Activated CD4-positive, alpha-beta T cell treated with anti-CD3 and anti-CD28 coated beads, Interleukin-2, Interleukin-6, amounts not matched to agents 100 ng/mL and 50 ng/mL, durations not matched to agents 16 hours and 8 hours (primary cell): ENCODE measurements at regions not wholly inside any gene's neighbourhood (a gene's known extent, or its start where the extent isn't known, plus 50 kb on each side); places are given as distances from the start of the nearest gene placed in this dataset.
"Not testable (repeated sequence)": the region's sequence is repeated elsewhere in the genome, so short reads cannot be mapped to it uniquely, and the experiment has no call there.

Experiments
- DNase-seq: peaks from one replicate; pipeline ENCODE4 v3.0.0-alpha.2; 2020

DNA sequence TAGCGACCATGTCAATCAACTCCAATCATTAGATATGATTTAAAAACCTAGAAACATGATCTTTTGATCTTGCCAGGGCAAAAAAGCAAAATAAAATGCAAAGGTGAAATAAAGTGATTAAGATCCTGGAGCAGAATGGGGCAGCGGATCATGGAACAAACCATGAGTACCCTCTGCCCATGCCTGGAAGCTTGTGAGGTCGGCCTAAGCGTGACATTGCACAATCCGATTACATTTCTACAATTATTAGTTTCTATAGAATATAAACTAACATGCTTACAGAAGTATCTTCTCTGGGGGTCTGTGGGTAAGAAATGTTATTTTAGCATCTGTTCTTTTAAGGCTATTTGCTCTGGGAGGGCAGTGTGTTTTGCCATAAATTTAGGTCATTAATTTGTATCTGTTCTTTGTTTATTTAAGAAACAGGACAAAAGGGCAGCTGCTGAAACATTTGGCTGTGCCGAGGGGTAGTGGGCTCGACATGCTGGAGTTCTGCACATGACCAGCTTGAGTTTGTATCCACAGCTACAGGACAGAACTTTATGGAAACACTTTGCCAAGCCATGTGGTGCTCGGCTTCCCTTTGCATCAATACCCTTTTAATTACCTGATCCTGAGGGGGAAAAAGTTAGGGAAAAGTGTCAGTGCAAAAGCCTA is 55.9 kb downstream of the ZBTB18 start:
- DNase-seq: no peak

DNA sequence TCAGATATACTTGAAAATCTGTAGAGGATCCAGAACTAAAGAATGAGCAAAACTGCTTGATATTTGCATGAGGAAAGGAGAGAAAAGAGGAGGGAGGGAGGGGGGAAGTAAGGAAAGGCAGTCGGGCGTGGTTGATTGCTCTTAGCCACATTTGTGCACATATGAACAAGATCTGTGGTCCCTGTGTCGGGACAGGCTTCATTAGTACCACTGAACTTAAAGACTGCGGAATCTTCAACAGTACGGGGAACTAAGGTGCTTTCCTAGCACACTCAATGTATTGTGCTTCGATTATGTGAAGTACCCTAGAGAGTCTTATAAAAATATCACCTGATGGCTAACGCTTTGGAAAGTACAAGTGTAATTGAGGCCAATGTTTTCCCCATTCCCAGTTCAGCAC is 59.9 kb downstream of the ZBTB18 start:
- no peak for DNase-seq

DNA sequence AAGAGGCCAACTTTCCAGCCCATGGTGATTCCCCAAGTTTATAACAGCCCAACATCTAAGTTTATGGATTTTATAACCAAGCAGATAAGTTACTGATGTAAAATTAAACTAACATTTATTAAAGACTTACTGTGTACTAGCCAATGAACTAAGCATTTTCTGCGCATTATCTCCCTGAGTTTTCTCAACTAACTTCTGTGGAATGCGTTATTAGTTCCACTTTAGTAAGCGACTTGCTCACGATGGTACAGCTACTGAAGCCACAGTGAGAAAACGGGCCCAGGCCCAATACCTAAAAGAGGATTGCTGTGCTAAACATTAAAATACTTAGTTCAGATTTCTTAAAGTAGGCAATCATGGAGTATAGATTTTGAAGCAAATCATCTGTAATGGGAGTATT is 61.0 kb downstream of the ZBTB18 start:
- DNase-seq: no peak

DNA sequence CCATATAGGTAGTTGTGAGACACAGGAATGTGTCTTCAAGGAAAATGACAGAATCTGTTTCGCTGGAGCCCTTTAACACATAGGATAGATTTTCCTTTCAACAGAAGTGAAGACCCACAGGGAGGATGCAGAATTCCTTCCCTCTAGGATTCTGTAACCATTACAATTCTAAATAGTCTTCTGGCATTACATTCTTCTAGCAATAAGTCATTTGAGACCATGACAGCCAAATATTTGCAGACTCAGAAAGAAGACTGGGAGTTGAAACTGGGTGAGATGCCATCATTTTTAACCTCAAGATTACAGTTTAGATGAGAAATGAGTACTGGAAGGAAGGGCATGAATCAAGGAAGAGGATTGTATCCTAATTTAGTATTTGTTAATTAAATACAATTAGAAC is 61.6 kb downstream of the ZBTB18 start:
- no peak for DNase-seq

DNA sequence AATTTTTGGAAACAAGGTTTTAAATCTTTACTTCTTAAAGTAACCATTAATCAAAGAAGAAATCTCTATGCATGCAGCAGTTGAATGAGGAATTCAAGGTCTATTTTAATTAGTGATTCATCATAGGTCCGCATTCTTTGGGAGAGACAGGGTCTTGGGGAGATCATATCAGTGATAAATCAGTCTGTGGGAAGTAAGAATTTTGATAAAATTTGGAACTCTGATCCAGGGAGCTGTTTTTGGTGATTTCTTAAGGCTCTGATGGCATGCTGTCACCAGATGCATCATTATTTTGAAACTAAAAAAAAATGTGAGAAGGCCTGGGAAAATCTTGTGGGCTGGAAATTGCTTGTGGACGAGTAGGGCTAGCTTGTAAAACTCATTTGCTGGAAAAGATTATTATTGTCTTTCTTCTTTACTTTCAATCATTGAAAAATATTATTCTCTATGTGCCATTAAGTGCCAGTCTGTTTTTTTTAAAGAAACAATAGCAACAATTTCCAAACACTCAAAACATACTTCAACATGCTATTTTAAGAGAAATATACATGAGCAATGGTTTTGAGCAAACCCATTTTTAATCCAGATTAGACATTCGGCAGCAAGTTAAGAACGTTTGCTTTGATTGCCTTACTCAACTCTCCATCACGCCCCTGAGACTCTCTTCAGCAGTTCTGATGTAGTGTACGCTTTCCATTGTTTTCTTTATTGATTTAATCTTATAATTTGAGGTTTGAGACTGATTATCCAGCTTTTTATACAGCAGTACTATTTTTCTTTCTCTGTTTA is 62.6 kb downstream of the ZBTB18 start:
- no peak for DNase-seq

DNA sequence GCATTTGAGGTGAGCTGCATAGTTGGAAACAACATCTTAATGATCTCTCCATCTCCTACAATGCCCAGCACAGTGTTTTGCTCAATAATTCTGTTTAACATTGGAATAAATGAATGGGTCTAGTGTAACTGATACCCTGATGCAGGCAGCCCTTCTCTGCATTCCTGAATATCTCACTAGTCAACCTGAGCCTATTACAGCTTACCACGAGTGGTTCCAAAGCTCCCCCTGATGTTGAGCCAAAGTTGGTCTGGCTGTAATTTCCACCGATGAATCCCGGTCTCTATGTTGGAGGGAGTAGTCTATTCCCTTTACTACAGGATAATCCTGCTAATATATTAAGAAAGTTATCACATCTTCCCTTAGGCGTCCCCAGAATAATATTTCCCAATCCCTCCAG is 63.8 kb downstream of the ZBTB18 start:
- DNase-seq: no peak

DNA sequence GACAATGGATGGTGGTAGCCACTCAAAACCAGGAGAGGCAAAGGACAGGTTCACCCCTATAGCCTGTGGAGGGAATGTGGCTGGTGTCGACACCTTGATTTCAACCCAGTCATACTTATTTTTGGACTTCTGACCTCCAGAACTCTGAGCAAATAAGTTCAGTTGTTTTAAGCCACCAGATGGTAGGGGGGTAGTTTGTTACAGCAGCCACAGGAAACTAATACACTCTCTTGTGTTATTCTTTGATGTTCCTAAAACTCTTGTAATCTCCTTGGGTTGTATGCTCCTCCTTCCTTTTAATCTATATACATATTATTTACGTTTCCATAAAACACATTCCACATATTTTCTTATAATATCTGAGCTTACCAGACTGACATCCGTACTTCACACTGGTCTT is 65.9 kb downstream of the ZBTB18 start:
- no peak for DNase-seq

DNA sequence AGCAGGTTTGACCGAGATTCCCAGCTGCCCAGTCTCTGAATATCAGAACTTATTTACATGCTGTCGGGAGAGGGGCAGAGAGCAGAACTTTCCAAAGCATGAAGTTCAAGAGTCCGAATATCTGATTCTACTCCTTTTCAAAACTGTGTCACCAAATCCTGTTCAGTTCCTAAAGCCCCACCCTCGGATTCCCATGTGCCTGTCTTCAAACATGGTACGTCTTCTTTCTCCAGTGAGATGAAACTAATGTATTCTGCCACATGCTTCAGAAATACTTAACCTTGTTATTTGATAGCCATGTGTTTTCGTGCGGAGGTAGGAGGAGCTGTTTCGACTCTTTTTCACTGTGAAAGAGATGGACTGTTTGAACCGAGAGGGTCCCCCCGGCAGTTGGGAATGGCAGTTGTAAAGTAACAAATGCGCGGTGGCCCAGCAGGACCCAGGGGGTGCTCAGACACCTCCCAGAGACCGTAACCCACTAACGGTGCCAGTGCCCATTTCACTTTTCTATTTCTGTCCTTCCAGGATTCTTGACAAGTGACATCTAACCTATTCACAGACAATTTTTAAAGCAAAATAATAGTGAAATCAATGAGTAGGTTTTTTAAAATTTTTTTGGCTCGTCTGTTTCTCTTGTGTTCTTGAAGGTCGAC is 67.2 kb downstream of the ZBTB18 start:
- DNase-seq: no peak

DNA sequence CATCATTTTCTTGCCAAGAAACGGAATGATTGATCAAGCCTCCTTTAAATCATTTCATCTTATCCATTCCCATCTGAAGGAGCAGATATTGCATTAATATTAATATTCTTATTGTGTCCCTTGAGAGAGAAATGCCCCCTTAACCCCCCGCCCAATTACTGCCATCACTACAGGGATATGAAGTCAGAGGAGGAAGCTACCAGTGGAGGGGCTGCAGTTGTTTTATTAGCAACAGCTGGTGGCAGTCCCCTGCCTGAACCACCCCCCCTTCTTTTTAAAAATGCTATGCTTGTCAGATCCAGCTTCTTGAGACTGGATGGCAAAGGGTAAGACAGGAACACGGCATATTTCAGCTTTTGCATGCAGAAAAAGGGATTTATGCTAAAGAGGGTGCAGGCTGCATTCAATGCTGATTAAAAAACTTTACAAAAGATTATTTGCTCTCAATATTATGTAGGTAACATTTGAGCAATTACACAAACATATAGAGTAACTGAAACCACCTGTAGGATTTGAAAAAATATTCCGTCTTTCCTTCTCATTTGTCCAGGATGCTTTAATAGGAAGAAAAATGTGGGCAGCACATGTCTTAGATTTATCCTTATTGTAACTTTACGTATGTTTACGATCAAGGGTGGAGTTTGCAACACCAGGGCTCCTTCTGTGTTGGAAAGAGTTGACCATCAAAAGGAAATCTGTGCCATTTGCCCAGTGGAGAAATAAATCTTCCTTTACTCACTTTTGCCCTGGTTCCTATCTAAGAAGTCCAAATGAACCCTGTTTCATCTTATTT is 77.7 kb downstream of the ZBTB18 start:
- DNase-seq: no peak

DNA sequence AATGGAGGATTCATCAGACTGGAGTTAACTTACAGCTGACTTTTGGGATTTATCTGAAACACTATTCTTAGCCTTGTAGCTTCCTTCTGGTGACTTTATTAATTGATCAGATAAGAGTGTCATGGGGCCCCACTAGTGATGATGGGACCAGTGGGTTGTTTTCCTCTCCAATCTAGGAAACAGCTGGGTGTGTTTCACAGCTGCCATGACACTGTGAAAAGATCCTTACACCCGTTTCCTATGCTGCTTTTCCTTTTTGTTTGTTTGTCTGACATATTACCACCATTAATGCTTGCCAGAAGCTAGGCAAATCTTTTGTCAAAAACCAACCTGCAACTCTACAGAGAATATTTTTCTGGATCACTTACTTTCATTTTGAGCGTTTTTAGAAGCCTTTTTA is 86.2 kb downstream of the ZBTB18 start:
- no peak for DNase-seq

DNA sequence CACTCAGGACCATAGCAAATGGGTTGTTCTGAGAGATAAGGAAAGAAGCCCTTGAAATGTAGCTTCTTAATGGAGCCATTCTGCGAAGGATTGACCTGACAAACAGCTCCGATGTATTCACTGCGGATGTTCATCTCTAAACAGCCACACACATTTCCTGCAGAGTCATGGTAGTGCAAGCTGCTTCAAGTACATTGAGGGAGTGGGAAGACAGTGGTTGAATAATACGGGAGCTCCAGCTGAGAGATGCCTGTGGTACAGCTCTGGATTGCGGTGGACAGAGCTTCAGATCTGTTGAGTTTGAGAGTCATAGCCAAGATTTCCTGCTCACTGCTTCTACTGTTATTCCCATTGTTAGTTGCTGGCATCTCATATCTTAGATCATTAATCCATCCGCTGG is 86.6 kb downstream of the ZBTB18 start:
- DNase-seq: peak; percentile 1

DNA sequence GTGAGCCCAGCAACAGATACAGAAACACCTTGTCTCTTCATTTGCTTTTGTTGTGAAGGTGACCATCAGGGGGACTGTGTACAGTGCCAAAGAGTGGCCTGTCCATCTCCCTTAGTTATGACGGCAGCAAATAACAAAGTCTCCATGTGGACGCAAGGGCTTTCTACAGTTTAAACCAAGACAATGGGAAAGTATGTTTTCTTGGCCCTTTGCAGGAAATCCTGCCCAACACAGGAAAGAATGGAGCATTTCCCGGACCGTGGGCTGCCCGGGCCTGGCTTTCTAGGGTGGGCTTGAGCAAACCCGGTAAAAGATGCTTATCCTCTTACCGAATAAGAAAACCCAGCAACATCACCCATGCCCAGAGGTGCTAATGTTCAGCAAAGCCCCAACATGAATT is 87.3 kb downstream of the ZBTB18 start:
- no peak for DNase-seq

DNA sequence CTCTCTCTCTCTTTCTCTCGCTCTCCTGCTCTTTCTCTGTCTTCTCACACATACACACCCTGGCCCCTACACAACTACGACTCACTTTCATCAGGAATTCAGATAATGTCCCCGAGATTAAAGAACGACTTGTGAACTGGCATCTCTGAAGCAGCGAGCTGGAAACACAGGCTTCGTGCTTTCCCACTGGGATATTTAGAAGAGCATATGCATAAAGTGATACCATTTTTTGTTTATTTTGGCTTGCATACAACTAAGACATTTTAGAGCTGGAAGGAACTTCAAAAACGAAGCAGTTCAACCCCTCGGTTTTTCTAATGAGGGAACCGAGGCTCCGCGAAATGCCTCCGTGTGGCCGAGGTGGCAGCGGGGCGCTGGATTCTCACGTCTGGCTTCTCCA is 88.6 kb downstream of the ZBTB18 start:
- DNase-seq: no peak

DNA sequence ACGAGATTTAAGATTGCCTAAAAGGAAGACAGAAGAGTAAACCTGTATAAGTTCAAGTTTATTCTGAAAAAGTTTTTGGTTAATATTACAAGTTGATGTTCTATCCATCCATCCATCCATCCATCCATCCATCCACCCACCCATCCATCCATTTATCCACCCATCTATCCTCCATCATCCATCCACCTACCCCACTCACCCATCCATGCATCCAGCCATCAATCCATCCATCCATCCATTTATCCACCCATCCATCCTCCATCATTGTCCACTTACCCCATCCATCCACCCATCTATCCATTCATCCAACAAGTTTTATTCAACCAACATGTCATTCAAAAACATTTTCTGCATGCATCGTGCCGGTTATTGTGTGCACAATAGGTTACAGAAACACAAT is 89.3 kb downstream of the ZBTB18 start:
- no peak for DNase-seq

DNA sequence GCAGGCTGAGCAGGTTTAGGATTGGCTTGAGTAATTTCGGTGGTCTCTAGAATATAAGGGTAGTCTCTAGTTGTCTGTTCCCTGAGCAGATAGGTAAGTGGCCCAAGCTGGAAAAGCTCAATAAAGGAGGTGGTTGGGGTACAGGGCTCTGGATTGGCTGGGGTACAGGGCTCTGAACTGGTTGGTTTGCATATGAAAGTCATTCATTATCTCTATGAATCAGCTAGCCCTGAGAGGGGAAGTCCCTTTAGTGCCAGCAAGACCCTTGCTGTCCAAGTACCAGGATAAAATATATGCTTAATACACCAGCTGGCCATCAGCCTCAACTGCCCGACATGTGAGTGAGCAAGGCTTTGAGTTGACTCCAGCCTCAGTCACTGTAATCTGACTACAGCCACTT is 93.0 kb downstream of the ZBTB18 start:
- no peak for DNase-seq

DNA sequence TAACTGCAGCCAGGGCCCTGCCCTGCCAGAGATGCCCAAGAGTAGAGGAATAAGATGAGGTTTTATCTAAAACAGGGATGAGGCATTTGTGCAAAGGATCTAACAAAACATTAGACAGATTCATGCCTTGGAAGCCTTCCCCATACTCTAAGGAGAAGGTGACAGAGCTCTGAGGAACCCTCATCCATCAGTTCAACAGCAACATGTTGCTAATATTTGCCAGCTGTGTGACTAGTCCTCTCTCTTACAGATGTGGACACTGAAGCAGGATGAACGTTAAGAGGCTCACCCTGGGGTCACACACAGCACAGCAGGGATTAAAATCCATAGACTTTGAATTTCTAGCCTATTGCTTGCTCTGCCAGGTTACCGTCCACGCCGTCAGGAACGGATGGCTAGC is 99.0 kb downstream of the ZBTB18 start:
- no peak for DNase-seq

DNA sequence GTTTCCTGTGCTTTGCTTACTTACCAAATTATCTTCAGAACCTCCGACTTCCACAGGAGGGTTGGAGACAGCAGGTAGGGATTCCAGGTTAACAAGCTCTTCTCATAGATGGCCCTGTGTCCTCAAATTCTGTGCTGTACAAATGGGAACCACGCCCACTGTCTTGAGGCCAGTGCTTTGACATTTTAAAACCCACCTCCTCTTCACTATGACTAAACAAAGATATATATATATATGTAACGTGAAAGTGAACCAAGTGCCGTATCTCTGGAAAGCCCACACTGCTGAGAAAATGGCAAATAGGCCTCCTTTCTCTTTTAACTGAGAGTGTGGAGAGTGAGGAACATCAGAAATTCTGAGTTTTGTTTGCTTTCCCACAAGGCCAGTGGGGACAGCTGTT is 99.6 kb downstream of the ZBTB18 start:
- no peak for DNase-seq

DNA sequence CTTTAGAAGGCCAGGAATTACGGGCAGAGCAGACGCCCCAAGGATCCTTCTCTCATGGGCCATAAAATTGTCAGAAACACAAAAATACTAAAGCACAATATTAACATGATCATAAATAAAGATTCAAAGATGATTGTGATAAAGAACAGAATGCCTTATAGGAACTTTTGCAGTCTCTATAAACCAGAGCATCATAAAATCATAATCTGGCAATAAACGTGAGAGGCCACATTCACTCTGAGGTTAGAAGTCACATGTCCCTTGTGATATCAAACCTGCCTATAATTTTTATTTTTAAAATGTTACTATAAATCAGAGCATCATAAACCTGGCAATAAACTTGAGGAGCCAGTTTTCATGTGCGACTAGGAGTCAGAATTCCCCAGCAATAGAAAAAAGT is 100.5 kb downstream of the ZBTB18 start:
- no peak for DNase-seq

DNA sequence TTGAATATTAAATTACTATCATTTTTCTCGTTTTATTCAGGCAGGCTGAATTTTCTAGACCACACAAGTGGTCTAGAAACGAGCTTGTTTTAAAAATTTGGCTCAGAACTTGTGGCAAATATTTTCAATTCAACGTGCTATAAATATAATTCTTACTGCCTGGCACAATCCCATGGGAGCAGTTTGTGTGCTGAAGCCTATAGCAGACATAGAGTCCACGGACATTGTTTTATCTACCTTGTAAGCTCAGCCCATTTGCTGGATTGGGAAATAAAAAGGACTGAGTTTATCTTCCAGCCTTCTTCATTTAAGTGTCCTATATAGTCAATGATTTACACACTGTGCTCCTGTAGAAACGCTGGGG is 103.4 kb downstream of the ZBTB18 start:
- no peak for DNase-seq

DNA sequence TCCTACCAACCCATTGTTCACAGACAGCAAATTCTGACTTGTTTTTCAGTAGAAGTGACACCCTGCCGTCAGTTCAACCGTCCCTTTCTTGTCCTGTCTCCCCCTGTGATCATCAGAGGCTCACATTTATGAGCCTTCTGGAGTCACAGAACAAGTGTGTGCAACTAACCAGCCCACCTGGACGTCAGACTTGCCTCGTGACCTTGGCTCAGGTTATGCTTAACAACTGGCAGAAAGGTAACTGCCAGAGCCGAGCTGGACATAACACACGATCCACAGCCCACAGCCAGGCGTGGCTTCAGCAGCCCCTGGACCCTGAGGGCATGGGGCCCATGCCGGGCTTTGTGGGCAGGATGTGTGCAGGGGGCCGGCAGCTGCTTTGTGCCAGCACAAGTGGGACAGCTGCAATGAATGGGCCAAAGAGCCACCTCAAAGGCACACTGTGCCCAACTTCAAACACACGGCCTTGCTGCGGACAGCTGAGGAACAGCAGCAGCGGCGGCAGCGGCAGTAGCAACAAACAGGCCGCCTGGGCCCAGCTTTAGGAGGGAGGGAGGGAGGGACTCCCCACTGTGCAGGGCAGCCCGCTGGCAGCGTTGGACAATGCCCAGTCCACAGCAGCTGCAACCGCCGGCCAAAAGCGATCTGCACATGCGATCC is 103.9 kb downstream of the ZBTB18 start:
- DNase-seq: no peak

DNA sequence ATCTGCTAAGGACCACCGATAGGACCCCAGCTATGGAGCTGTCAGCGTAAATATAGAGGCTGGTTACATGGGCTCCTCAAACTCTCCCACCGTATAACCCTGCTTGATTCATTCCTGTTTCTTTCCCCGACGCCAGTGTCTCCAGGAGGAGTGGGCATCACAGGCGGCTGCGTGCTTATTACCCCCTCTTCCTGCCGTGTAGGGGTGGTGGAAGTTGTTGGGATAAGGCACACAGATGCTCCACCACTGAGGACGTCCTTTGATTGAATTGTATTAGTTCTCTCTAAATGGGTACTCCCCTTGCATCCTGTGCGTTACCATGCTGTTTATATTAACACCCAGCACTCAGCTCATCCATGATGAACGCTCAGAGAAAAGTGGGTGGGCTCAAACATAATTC is 104.6 kb downstream of the ZBTB18 start:
- no peak for DNase-seq

DNA sequence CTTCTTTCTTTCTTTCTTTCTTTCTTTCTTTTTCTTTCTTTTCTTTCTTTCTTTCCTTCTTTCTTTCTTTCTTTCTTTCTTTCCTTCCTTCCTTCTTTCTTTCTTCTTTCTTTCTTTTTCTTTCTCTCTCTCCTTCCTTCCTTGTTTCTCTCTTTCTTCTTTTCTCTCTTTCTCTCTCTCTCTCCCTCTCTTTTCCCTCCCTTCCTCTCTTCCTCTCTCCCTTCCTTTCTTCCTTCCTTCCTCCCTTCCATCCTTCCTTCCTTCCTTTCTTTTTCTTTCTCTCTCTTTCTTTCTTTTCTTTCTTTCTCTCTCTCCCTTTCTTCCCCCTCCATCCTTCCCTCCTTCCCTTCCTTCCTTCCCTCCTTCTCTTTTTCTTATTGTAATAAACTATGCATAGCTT is 105.5 kb downstream of the ZBTB18 start:
- not testable (repeated sequence) for DNase-seq
